ENCODE measurements at regions not wholly inside any gene's neighbourhood (a gene's known extent, or its start where the extent isn't known, plus 50 kb on each side); places are given as distances from the start of the nearest gene placed in this dataset.
"Not testable (repeated sequence)": the region's sequence is repeated elsewhere in the genome, so short reads cannot be mapped to it uniquely, and the experiment has no call there.

GRCh38 chr2:43146083-43146482 is 80.3 kb downstream of the ZFP36L2 start:
- no peak for DNase-seq

- no peak for DNase-seq
Observed at GRCh38 chr2:43144263-43144662, 82.1 kb downstream of the ZFP36L2 start.

- no peak for DNase-seq
Observed at GRCh38 chr2:43143756-43144155, 82.7 kb downstream of the ZFP36L2 start.

GRCh38 chr2:43142921-43143438 is 83.4 kb downstream of the ZFP36L2 start:
- DNase-seq: peak; percentile 64 to 69

- DNase-seq: not testable (repeated sequence)
Observed at GRCh38 chr2:43141636-43142151, 84.7 kb downstream of the ZFP36L2 start.

GRCh38 chr2:43139996-43140621 is 86.3 kb downstream of the ZFP36L2 start:
- peak in 1 of 2 experiments; percentile 20 for DNase-seq

GRCh38 chr2:43139501-43139900 is 86.9 kb downstream of the ZFP36L2 start:
- DNase-seq: peak in 1 of 2 experiments; percentile 32

GRCh38 chr2:43138441-43138840 is 88.0 kb downstream of the ZFP36L2 start:
- no peak for DNase-seq

- DNase-seq: peak; percentile 75 to 83
Observed at GRCh38 chr2:43136876-43137275, 89.5 kb downstream of the ZFP36L2 start.

GRCh38 chr2:43136011-43136799 is 90.2 kb downstream of the ZFP36L2 start:
- no peak for DNase-seq

- DNase-seq: no peak
Observed at GRCh38 chr2:43135583-43135982, 90.8 kb downstream of the ZFP36L2 start.

- no peak for DNase-seq
Observed at GRCh38 chr2:43134571-43134889, 91.9 kb downstream of the ZFP36L2 start.

GRCh38 chr2:43133708-43134570 is 92.5 kb downstream of the ZFP36L2 start:
- peak; percentile 81 to 85 for DNase-seq

- DNase-seq: no peak
Observed at GRCh38 chr2:43133336-43133707, 93.1 kb downstream of the ZFP36L2 start.

- DNase-seq: peak; percentile 56 to 63
Observed at GRCh38 chr2:43132683-43133301, 93.6 kb downstream of the ZFP36L2 start.

- peak in 1 of 2 experiments; percentile 43 for DNase-seq
Observed at GRCh38 chr2:43131890-43132682, 94.3 kb downstream of the ZFP36L2 start.

GRCh38 chr2:43131051-43131889 is 95.1 kb downstream of the ZFP36L2 start:
- peak; percentile 79 to 82 for DNase-seq

GRCh38 chr2:43130548-43130875 is 95.9 kb downstream of the ZFP36L2 start:
- no peak for DNase-seq

GRCh38 chr2:43129676-43130547 is 96.5 kb downstream of the ZFP36L2 start:
- DNase-seq: no peak

GRCh38 chr2:43128559-43128955 is 97.8 kb downstream of the ZFP36L2 start:
- DNase-seq: no peak

All from activated T-cell treated with anti-CD3 and anti-CD28 coated beads, Interleukin-2, amount 50 U/mL, for 48 hours (primary cell).